CD4-positive, alpha-beta T cell (primary cell): ENCODE measurements at regions not wholly inside any gene's neighbourhood (a gene's known extent, or its start where the extent isn't known, plus 50 kb on each side); places are given as distances from the start of the nearest gene placed in this dataset.

Source experiments
- ATAC-seq: fragments of 200-7000 bp; cut with Tn5 transposase; one replicate; pipeline ENCODE4 v1.10.0; 2022; ENCODE audit warnings: mild to moderate bottlenecking; ENCODE audit not compliant: poor library complexity
- CTCF ChIA-PET: fragments of 350-600 bp; sonication (Branson Sonifier 250); formaldehyde crosslinking; loops from one replicate; lab custom pipeline; 2021; ENCODE audit warnings: antibody characterized with exemption, inconsistent platforms; lab: Charles Lee
- POLR2A ChIA-PET: fragments of 350-600 bp; sonication (Branson Sonifier 250); formaldehyde crosslinking; loops from one replicate; lab custom pipeline; 2021; ENCODE audit warnings: antibody characterized with exemption, inconsistent platforms; lab: Charles Lee
- DNase-seq, 14 experiments: peaks; one replicate each; pipeline ENCODE4 v3.0.0-alpha.2; 2013 to 2020; ENCODE audit warnings: mixed read lengths in 2 of 14
- H3K27ac ChIP-seq, 2 donors: one replicate each; pipeline versions ENCODE4 v1.5.1 to v1.7.0; 2013; ENCODE audit warnings: low read length in 2 of 2, low read depth in 1 of 2, mild to moderate bottlenecking in 1 of 2
- H3K27me3 ChIP-seq, 2 experiments: 1 replicate in 1 of 2; 2 replicates in 1 of 2; pipeline versions ENCODE4 v1.6.1 to v1.7.0; 2013; ENCODE audit warnings: low read length in 2 of 2, control low read depth in 1 of 2, mild to moderate bottlenecking in 1 of 2, moderate library complexity in 1 of 2; ENCODE audit not compliant: insufficient read depth in 2 of 2, control insufficient read depth in 1 of 2
- H3K36me3 ChIP-seq: one replicate; pipeline ENCODE4 v1.6.1; 2013; ENCODE audit warnings: low read length, control low read depth; ENCODE audit not compliant: insufficient read depth
- H3K4me1 ChIP-seq: one replicate; pipeline ENCODE4 v1.6.1; 2013; ENCODE audit warnings: low read length, control low read depth; ENCODE audit not compliant: insufficient read depth
- H3K4me3 ChIP-seq: one replicate; pipeline ENCODE4 v1.5.1; 2013; ENCODE audit warnings: mild to moderate bottlenecking, low read length, moderate library complexity
- H3K9me3 ChIP-seq, 2 experiments: 1 replicate in 1 of 2; 2 replicates in 1 of 2; pipeline versions ENCODE4 v1.6.1 to v1.7.0; 2013; ENCODE audit warnings: low read length in 2 of 2, mild to moderate bottlenecking in 2 of 2, control low read depth in 1 of 2, moderate library complexity in 1 of 2; ENCODE audit not compliant: control insufficient read depth in 1 of 2, insufficient read depth in 1 of 2
- H3K27ac Mint-ChIP-seq: one replicate; pipeline ENCODE4 v1.8.0; 2020; ENCODE audit warnings: mixed read lengths
- H3K27me3 Mint-ChIP-seq: one replicate; pipeline ENCODE4 v1.8.0; 2021; ENCODE audit warnings: mixed read lengths
- H3K36me3 Mint-ChIP-seq: one replicate; pipeline ENCODE4 v1.8.0; 2021; ENCODE audit warnings: low read depth, mixed read lengths
- H3K4me1 Mint-ChIP-seq: one replicate; pipeline ENCODE4 v1.8.0; 2021; ENCODE audit warnings: low read depth, mixed read lengths
- H3K4me3 Mint-ChIP-seq: one replicate; pipeline ENCODE4 v1.8.0; 2020; ENCODE audit warnings: mild to moderate bottlenecking, mixed read lengths
- H3K9me3 Mint-ChIP-seq: one replicate; pipeline ENCODE4 v1.8.0; 2020; ENCODE audit warnings: mixed read lengths
- intact Hi-C, 2 experiments: fragments of 100-400 bp; cut with DNase I in 1 of 2; cut with micrococcal nuclease in 1 of 2; formaldehyde crosslinking; loops; one replicate each; pipeline versions ENCODE4 v1.15.1 to v1.9.0; 2023 to 2025; cut with DNase I, micrococcal nuclease
- TF ChIP-seq, protein P1 (sequence below): fragments of 200-600 bp; IDR thresholded peaks from one replicate; pipeline ENCODE4 v1.8.0; 2022; ENCODE audit warnings: antibody characterized with exemption, mild to moderate bottlenecking

DNA sequence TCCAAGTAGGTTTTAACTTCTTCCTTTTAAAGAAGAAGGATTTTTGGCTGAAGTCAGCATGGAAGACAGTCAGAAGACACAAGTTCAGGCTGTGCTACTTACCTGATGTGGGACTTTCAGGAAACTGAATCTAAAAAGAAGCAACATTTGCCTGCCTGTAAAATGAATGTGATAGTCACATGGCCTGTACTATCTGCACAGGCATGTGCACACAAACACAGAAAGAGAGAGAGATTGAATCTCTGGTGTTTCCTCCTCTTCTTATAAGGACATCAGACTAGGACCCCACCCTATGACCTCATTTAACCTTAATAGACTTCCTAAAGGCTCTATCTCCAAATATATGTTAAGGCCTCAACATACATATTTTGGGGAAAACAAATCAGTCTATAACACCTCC, 542.9 kb downstream of the PLPP3 start:
- H3K4me3 ChIP-seq: no peak overlapping the region
- intact Hi-C loops: no loop called here
- no peaks in the 10 kb centered on the region for H3K27me3 ChIP-seq
- no peak overlapping the region for H3K4me3 Mint-ChIP-seq
- no peaks in the 10 kb centered on the region for H3K36me3 Mint-ChIP-seq
- H3K27me3 Mint-ChIP-seq: no peaks in the 10 kb centered on the region
- ATAC-seq: no peak
- no peaks in the 10 kb centered on the region for H3K9me3 Mint-ChIP-seq
- H3K4me1 Mint-ChIP-seq: no peaks in the 10 kb centered on the region
- H3K27ac Mint-ChIP-seq: no peak overlapping the region
- no peaks in the 10 kb centered on the region for H3K4me1 ChIP-seq
- DNase-seq: no peak
- H3K9me3 ChIP-seq: peaks cover 0 to 5% of the 10 kb centered on the region in 2 experiments
- ChIA-PET POLR2A (no interaction called here), CTCF (no interaction called here)
- no peak overlapping the region for H3K27ac ChIP-seq
- no peaks in the 10 kb centered on the region for H3K36me3 ChIP-seq
- TF ChIP-seq, protein P1, sequence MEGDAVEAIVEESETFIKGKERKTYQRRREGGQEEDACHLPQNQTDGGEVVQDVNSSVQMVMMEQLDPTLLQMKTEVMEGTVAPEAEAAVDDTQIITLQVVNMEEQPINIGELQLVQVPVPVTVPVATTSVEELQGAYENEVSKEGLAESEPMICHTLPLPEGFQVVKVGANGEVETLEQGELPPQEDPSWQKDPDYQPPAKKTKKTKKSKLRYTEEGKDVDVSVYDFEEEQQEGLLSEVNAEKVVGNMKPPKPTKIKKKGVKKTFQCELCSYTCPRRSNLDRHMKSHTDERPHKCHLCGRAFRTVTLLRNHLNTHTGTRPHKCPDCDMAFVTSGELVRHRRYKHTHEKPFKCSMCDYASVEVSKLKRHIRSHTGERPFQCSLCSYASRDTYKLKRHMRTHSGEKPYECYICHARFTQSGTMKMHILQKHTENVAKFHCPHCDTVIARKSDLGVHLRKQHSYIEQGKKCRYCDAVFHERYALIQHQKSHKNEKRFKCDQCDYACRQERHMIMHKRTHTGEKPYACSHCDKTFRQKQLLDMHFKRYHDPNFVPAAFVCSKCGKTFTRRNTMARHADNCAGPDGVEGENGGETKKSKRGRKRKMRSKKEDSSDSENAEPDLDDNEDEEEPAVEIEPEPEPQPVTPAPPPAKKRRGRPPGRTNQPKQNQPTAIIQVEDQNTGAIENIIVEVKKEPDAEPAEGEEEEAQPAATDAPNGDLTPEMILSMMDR: no peak

DNA sequence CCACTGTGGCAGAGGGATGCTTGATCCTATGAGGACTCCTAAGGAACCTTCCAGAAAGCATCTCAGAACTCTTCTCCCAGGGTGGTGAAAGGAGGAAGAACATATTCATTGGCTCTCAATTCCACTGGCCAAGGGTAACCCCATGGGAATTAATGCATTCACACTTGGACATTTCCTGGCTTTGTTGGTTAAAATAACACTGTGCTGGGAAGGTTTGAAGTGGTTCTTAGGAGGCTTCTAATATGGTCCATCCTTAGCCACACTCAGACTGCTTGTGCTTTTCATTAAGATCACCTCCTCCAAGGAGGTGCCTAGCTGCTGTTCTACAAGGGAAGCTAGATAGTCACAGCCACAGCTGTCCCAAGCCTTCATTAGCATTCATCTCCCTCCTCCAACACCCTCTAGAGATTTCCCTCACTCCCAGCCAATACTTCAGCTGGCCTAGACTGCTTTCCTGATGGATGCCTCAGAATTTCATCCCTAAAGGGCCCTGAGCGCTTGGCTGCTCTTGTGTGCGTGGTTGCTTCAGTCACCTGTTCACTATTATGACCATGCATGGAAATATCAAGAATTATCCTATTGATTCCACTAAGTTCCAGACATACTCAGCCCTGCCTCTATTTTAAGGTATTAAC, 544.4 kb downstream of the PLPP3 start:
- Mint-ChIP-seq H3K4me3 (no peak overlapping the region), H3K27me3 (no peaks in the 10 kb centered on the region), H3K36me3 (no peaks in the 10 kb centered on the region), H3K9me3 (no peaks in the 10 kb centered on the region), H3K4me1 (no peaks in the 10 kb centered on the region), H3K27ac (no peak overlapping the region)
- ChIA-PET CTCF (no interaction called here), POLR2A (no interaction called here)
- TF ChIP-seq, protein P1: no peak
- Histone ChIP-seq H3K4me1 (no peaks in the 10 kb centered on the region), H3K36me3 (no peaks in the 10 kb centered on the region), H3K27me3 (no peaks in the 10 kb centered on the region), H3K4me3 (no peak overlapping the region), H3K27ac (no peak overlapping the region), H3K9me3 (no peaks in the 10 kb centered on the region)
- intact Hi-C loops: no loop called here
- ATAC-seq: no peak
- DNase-seq: no peak

- ATAC-seq (no peak), DNase-seq (no peak)
- H3K36me3 ChIP-seq: no peaks in the 10 kb centered on the region
- ChIA-PET CTCF (no interaction called here), POLR2A (no interaction called here)
- no peaks in the 10 kb centered on the region for H3K9me3 ChIP-seq
- no peak overlapping the region for H3K27ac Mint-ChIP-seq
- H3K27me3 Mint-ChIP-seq: no peaks in the 10 kb centered on the region
- H3K36me3 Mint-ChIP-seq: no peaks in the 10 kb centered on the region
- TF ChIP-seq, protein P1: no peak
- peaks cover 2% of the 10 kb centered on the region for H3K9me3 Mint-ChIP-seq
- intact Hi-C loops: no loop called here
- H3K27ac ChIP-seq: no peak overlapping the region
- no peaks in the 10 kb centered on the region for H3K27me3 ChIP-seq
- no peaks in the 10 kb centered on the region for H3K4me1 ChIP-seq
- H3K4me3 Mint-ChIP-seq: no peak overlapping the region
- H3K4me3 ChIP-seq: no peak overlapping the region
- H3K4me1 Mint-ChIP-seq: no peaks in the 10 kb centered on the region
These were observed 545.1 kb downstream of the PLPP3 start for GRCh38 chr1:56034222-56034621.
